IPS-18a (cell line): ENCODE measurements at regions not wholly inside any gene's neighbourhood (a gene's known extent, or its start where the extent isn't known, plus 50 kb on each side); places are given as distances from the start of the nearest gene placed in this dataset.
"Not testable (repeated sequence)": the region's sequence is repeated elsewhere in the genome, so short reads cannot be mapped to it uniquely, and the experiment has no call there.

Experiments used
- H3K27ac ChIP-seq: one replicate; pipeline ENCODE4 v1.5.1; 2013; ENCODE audit warnings: low read length
- H3K27me3 ChIP-seq: one replicate; pipeline ENCODE4 v1.6.1; 2013; ENCODE audit warnings: mild to moderate bottlenecking, low read length; ENCODE audit not compliant: control insufficient read depth, insufficient read depth
- H3K36me3 ChIP-seq: one replicate; pipeline ENCODE4 v1.6.1; 2013; ENCODE audit warnings: low read depth, low read length; ENCODE audit not compliant: control insufficient read depth
- H3K4me1 ChIP-seq: one replicate; pipeline ENCODE4 v1.6.1; 2013; ENCODE audit warnings: low read depth, low read length; ENCODE audit not compliant: control insufficient read depth
- H3K4me3 ChIP-seq: one replicate; pipeline ENCODE4 v1.5.1; 2013; ENCODE audit warnings: low read length
- H3K9ac ChIP-seq: one replicate; pipeline ENCODE4 v1.6.1; 2013; ENCODE audit warnings: mild to moderate bottlenecking, low read length, moderate library complexity
- H3K9me3 ChIP-seq: one replicate; pipeline ENCODE4 v1.6.1; 2013; ENCODE audit warnings: low read depth, low read length; ENCODE audit not compliant: control insufficient read depth

DNA sequence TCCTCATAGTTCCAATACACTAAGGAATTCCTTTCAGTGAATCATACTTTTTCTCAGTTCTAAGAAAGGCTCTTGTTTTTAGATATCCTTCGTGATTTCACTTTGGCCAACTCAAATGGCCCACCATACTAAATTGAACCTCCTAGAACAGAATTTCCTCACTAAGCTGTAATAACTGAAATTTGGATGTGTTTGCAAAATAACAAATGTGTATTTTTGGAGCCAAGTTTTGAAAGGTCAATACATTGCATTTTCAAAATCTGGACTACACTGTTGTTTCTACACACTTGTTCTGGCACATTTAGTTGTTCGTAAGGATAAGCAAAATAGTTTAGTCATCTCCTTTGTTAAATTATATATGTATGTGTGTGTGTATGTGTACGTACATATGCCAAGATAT lies 439.0 kb upstream of the STXBP6 start:
- H3K27me3 ChIP-seq: no peaks in the 10 kb centered on the region

GRCh38 chr14:25485381-25485780 lies 435.4 kb upstream of the STXBP6 start:
- no peaks in the 10 kb centered on the region for H3K9me3 ChIP-seq
- no peak overlapping the region for H3K4me3 ChIP-seq
- no peaks in the 10 kb centered on the region for H3K27me3 ChIP-seq
- no peaks in the 10 kb centered on the region for H3K36me3 ChIP-seq
- H3K9ac ChIP-seq: no peak overlapping the region
- no peaks in the 10 kb centered on the region for H3K4me1 ChIP-seq
- no peak overlapping the region for H3K27ac ChIP-seq

More for the DNA sequence above, 439.0 kb upstream of the STXBP6 start:
- H3K27ac ChIP-seq: no peak overlapping the region
- H3K4me3 ChIP-seq: no peak overlapping the region
- H3K9me3 ChIP-seq: no peaks in the 10 kb centered on the region
- H3K36me3 ChIP-seq: no peaks in the 10 kb centered on the region
- no peaks in the 10 kb centered on the region for H3K4me1 ChIP-seq
- no peak overlapping the region for H3K9ac ChIP-seq

DNA sequence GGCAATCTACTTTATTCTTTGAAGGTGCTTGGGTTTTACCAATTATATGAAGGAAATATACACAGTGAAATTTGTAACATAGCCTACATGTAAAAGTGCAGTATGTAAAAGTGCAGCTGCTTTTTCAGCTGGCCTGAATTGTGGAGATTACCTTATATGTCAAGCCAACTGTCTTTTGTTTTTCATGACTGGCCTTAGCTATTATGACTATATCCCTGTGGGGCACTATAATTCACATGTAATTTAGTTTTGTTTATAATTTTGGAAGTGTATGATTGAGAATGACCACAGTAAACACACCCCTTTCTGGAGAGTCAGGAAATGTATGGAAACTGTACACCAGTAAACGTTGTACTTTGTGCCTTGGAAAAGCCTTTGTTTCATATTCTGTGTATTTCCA lies 435.0 kb upstream of the STXBP6 start:
- H3K27ac ChIP-seq: no peak overlapping the region
- H3K4me1 ChIP-seq: no peaks in the 10 kb centered on the region
- H3K4me3 ChIP-seq: no peak overlapping the region
- no peak overlapping the region for H3K9ac ChIP-seq
- no peaks in the 10 kb centered on the region for H3K9me3 ChIP-seq
- no peaks in the 10 kb centered on the region for H3K36me3 ChIP-seq
- H3K27me3 ChIP-seq: no peaks in the 10 kb centered on the region

- Histone ChIP-seq H3K27me3 (no peaks in the 10 kb centered on the region), H3K4me3 (no peak overlapping the region), H3K27ac (no peak overlapping the region), H3K9me3 (no peaks in the 10 kb centered on the region), H3K36me3 (no peaks in the 10 kb centered on the region), H3K4me1 (no peaks in the 10 kb centered on the region), H3K9ac (no peak overlapping the region)
Observed at GRCh38 chr14:25484235-25484634, 434.3 kb upstream of the STXBP6 start.

DNA sequence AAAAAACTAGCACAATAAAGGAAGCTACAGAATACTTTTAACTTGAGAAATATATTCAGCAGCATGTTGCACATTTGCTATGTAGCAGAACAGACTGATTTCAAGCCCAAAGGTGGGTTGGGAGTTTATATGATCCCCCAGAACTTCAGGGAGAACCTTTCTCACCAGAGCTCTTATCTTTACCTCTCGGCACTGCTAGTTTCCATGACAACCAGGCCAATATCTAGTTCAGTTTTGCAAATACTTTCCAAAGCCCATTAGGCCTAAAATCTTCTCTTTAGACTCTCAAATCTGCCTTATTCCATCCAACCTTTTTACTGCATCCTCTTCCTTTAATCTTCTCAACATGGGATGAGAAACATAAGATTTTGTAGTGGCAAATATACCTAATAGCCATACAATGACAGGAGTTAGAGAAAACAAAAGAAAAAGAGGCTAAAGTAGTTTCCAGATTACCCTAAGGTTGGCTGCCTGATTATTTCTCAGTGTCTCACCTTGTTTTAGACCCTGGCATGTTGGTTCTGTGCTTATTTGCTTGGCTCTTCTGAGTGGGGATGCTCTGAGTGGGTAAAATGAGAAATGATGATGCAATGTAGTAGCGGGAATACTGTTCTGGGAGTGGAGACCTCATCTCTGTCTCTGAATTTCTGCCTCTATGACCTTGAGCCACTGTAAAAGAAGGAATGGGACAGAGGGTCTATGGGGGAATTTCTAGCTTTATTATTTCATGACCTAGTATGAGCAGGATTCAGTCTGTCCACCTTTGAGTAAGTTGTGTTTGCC lies 427.6 kb upstream of the STXBP6 start:
- H3K4me1 ChIP-seq: no peaks in the 10 kb centered on the region
- no peak overlapping the region for H3K27ac ChIP-seq

GRCh38 chr14:25472700-25473099 lies 422.8 kb upstream of the STXBP6 start:
- no peak overlapping the region for H3K4me3 ChIP-seq
- no peak overlapping the region for H3K27ac ChIP-seq
- H3K27me3 ChIP-seq: no peaks in the 10 kb centered on the region
- H3K9ac ChIP-seq: no peak overlapping the region
- no peaks in the 10 kb centered on the region for H3K4me1 ChIP-seq
- no peaks in the 10 kb centered on the region for H3K9me3 ChIP-seq
- no peaks in the 10 kb centered on the region for H3K36me3 ChIP-seq

More for the DNA sequence above, 427.6 kb upstream of the STXBP6 start:
- Histone ChIP-seq H3K4me3 (no peak overlapping the region), H3K9me3 (no peaks in the 10 kb centered on the region), H3K9ac (no peak overlapping the region), H3K27me3 (no peaks in the 10 kb centered on the region), H3K36me3 (no peaks in the 10 kb centered on the region)

GRCh38 chr14:25464772-25465171 lies 414.8 kb upstream of the STXBP6 start:
- H3K27me3 ChIP-seq: no peaks in the 10 kb centered on the region
- H3K4me3 ChIP-seq: no peak overlapping the region
- no peaks in the 10 kb centered on the region for H3K36me3 ChIP-seq
- H3K9me3 ChIP-seq: no peaks in the 10 kb centered on the region
- H3K27ac ChIP-seq: no peak overlapping the region
- H3K4me1 ChIP-seq: peaks cover 12% of the 10 kb centered on the region
- no peak overlapping the region for H3K9ac ChIP-seq

- Histone ChIP-seq H3K27ac (no peak overlapping the region), H3K27me3 (no peaks in the 10 kb centered on the region), H3K4me3 (no peak overlapping the region), H3K9me3 (no peaks in the 10 kb centered on the region), H3K4me1 (peaks cover 12% of the 10 kb centered on the region), H3K9ac (no peak overlapping the region), H3K36me3 (no peaks in the 10 kb centered on the region)
Observed at GRCh38 chr14:25464078-25464477, 414.1 kb upstream of the STXBP6 start.

GRCh38 chr14:25463480-25463879 lies 413.5 kb upstream of the STXBP6 start:
- Histone ChIP-seq H3K36me3 (no peaks in the 10 kb centered on the region), H3K9ac (no peak overlapping the region), H3K9me3 (no peaks in the 10 kb centered on the region), H3K4me1 (peaks cover 12% of the 10 kb centered on the region), H3K27me3 (no peaks in the 10 kb centered on the region), H3K4me3 (no peak overlapping the region), H3K27ac (no peak overlapping the region)

GRCh38 chr14:25461780-25462179 lies 411.8 kb upstream of the STXBP6 start:
- no peaks in the 10 kb centered on the region for H3K9me3 ChIP-seq
- H3K27ac ChIP-seq: no peak overlapping the region
- no peak overlapping the region for H3K4me3 ChIP-seq
- H3K27me3 ChIP-seq: no peaks in the 10 kb centered on the region
- peaks cover 12% of the 10 kb centered on the region for H3K4me1 ChIP-seq
- no peak overlapping the region for H3K9ac ChIP-seq
- no peaks in the 10 kb centered on the region for H3K36me3 ChIP-seq

DNA sequence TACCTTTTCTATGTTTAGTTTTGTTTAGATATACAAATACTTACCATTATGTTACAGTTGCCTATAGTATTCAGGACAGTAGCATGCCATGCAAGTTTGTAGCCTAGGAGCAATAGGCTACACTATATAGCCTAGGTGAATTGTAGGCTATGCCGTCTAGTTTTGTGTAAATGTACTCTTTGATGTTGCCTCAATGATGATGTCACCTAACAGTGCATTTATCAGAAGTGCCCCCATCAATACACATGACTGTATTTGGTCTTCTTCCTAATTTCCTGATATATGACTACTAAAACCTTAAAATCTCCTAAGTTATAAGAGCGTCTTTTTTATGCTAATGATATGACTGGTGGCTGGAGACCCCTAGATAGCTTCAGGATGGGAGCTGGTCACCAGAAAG lies 394.4 kb upstream of the STXBP6 start:
- no peaks in the 10 kb centered on the region for H3K36me3 ChIP-seq
- no peaks in the 10 kb centered on the region for H3K27me3 ChIP-seq
- no peaks in the 10 kb centered on the region for H3K9me3 ChIP-seq
- no peak overlapping the region for H3K4me3 ChIP-seq
- no peak overlapping the region for H3K9ac ChIP-seq
- no peaks in the 10 kb centered on the region for H3K4me1 ChIP-seq
- no peak overlapping the region for H3K27ac ChIP-seq

DNA sequence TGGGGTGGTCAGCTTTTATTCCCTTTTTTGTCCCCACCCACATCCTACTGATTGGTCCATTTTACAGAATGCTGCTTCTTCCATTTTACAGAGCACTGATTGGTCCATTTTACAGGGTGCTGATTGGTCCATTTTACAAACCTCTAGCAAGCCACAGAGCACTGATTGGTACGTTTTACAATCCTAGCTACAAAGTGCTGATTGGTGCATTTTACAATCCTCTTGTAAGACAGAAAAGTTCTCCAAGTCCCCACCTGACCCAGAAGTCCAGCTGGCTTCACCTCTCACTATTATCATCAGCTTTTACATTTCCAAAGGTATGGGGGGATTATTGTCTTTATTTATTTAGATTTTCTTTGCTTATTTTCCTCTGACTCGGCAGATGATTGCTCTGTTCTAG lies 390.4 kb upstream of the STXBP6 start:
- H3K9me3 ChIP-seq, H3K27me3 ChIP-seq, H3K4me1 ChIP-seq, H3K27ac ChIP-seq, H3K9ac ChIP-seq, H3K4me3 ChIP-seq, H3K36me3 ChIP-seq: not testable (repeated sequence)
